ENCODE measurements at regions not wholly inside any gene's neighbourhood (a gene's known extent, or its start where the extent isn't known, plus 50 kb on each side); places are given as distances from the start of the nearest gene placed in this dataset.

DNA sequence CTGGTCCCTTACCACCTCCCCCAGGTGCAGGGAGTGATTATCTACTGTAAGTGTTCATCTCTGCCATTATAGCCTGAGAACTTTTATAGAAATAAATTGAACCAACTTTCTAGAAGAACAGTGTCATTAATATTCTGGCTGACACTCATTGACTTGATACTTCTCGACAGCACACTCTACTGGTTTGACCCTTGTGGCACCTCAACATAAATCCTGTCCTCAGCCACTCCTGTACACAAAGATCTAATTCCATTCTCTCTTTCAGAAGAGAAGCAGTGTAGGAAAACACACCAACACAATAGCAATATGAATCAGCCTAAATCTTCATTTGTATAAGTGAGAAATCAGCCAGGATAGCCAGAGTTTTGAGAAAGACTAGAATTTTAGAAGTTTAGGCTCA lies 417.7 kb downstream of the TAF11L14 start:
- intact Hi-C loops (cut with micrococcal nuclease) = no loop called here
- Histone ChIP-seq H3K79me1 (ENCODE audit: low read depth in 1 of 2, low read length in 2 of 2) (no peaks in the 10 kb centered on the region), H4K8ac (ENCODE audit: low read depth in 2 of 2, low read length in 2 of 2) (no peak overlapping the region), H3K14ac (replicated peaks; ENCODE audit: low read depth, low read length) (no peak overlapping the region), H2BK120ac (ENCODE audit: low read depth, low read length) (no peak overlapping the region), H3K36me3 (ENCODE audit: control insufficient read depth, insufficient read depth, low read length) (no peaks in the 10 kb centered on the region), H3K9me1 (ENCODE audit: insufficient read depth, low read length) (no peaks in the 10 kb centered on the region), H3K4me2 (ENCODE audit: low read depth, low read length) (no peak overlapping the region), H2BK5ac (ENCODE audit: low read depth, low read length, poor library complexity, severe bottlenecking) (no peak overlapping the region), H4K20me1 (ENCODE audit: insufficient read depth, low read length) (no peaks in the 10 kb centered on the region), H3K23ac (ENCODE audit: low read depth, low read length) (no peak overlapping the region), H3K27ac (ENCODE audit: insufficient read depth, low read length) (no peak overlapping the region), H4K91ac (ENCODE audit: insufficient read depth, low read depth, low read length) (no peak overlapping the region), H2BK20ac (ENCODE audit: low read depth, low read length) (no peak overlapping the region), H3K9ac (ENCODE audit: low read depth, low read length) (no peak overlapping the region), H3K18ac (ENCODE audit: low read depth, low read length) (no peak overlapping the region), H2AK9ac (replicated peaks; ENCODE audit: low read depth, low read length, poor library complexity) (no peak overlapping the region), H2AFZ (replicated peaks; ENCODE audit: low read length, poor library complexity) (no peak overlapping the region), H3K27me3 (ENCODE audit: control insufficient read depth, insufficient read depth, low read length) (no peaks in the 10 kb centered on the region), H2AK5ac (ENCODE audit: low read depth, low read length) (no peak overlapping the region), H4K5ac (ENCODE audit: low read depth, low read length) (no peak overlapping the region), H3K4me1 (ENCODE audit: control insufficient read depth, insufficient read depth, low read length) (no peaks in the 10 kb centered on the region), H3K9me3 (ENCODE audit: control insufficient read depth, insufficient read depth, low read length) (no peaks in the 10 kb centered on the region), H3K4me3 (ENCODE audit: insufficient read depth, low read depth, low read length) (no peak overlapping the region), H3K4ac (ENCODE audit: low read depth, low read length) (no peak overlapping the region), H3K56ac (ENCODE audit: extremely low read depth, insufficient read depth, low read length) (no peak overlapping the region), H2BK15ac (ENCODE audit: low read depth, low read length) (no peak overlapping the region)
- CTCF ChIA-PET = no interaction called here
- in situ Hi-C loops (cut with MboI; ENCODE audit: low sequenced_read_pairs) = no loop called here
- ATAC-seq (ENCODE audit: low read depth) (no peak), DNase-seq (no peak)
- no CpG with 5 or more reads among the region's 1 CpG for WGBS, 2 experiments (ENCODE audit: extremely low coverage in 2 of 2, insufficient read length in 1 of 2)
- no peak for TF ChIP-seq POLR2A (IDR thresholded peaks at IDR 0.05; ENCODE audit: low read depth, low read length)
- TF ChIP-seq CHD1 (IDR thresholded peaks at IDR 0.05; ENCODE audit: low read depth, low read length) = no peak
- BruUV-seq (replicated peaks) = no TSS peak
- dilution Hi-C loops (cut with HindIII; ENCODE audit: low sequenced_read_pairs, unreplicated experiment) = no loop called here
- POLR2A ChIA-PET (ENCODE audit: unreplicated experiment) = no interaction called here

Data from IMR-90 (cell line).